ENCODE measurements at regions not wholly inside any gene's neighbourhood (a gene's known extent, or its start where the extent isn't known, plus 50 kb on each side); places are given as distances from the start of the nearest gene placed in this dataset.

DNA sequence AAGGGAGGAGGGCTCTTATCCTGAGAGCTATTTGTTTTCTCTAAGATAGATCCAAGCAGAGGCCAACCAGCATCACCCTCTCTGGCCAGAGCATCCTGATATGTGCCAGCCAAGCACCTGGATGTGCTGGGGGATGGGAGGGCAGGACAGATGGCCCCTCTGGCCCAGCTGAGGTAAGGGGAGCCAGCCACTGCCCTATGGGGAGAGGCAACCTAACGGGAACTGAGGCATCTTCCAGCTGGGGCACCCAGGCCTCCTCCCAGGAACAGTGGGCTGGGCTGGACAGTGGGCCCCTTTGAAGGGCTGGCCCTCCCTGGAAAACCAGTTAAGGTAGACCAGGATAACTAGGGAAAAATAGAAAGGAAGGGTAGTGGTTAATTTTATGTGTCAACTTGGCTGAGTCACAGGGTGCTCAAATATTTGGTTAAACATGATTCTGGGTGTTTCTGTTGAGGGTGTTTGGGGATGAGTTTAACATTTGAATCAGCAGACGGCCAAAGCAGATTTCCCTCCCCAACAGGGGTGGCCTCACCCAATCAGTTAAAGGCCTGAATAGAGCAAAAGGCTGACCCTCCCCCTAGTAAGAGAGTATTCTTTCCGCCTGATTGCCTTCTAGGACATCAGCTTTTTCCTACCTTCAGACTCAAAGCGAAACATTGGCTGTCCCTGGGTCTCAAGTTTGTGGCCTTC lies 595.1 kb downstream of the BUD13 start:
- H3K9me3 ChIP-seq: no peaks in the 10 kb centered on the region
- intact Hi-C loops (cut with DNase I; ENCODE audit: low total_unique reads): no loop called here
- ATAC-seq: no peak

DNA sequence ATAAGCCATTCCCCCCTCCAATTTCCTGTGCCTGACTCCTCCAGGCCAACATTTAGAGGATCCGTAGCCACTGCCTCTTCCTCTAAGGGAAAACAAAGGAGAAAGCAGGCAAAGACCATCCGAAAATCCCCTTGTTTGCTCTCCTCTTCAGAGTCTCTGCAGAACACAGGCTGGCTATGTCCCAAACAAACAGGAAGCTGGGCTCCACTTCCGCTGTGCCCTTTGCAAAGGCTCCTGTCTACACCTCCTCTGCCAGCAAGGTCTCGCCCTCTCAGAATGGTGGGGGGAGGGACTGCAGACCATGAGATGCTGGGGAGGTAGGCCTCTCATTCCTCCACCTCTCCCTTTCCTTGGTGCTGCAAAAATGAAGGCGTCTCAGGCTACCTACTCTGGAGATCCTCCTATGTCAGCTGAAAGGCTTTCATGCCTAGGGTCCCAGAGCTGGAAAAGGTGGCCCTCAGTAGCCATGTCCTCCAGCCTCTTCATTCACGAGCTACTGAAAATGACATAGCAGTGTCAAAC lies 596.2 kb downstream of the BUD13 start:
- ATAC-seq: no peak

More for the DNA sequence above, 595.1 kb downstream of the BUD13 start:
- H3K4me1 ChIP-seq: no peaks in the 10 kb centered on the region
- H3K27me3 ChIP-seq: peaks cover 3 to 4% (median 4%) of the 10 kb centered on the region in 3 donors
- no peak overlapping the region for H3K4me3 ChIP-seq
- TF ChIP-seq POLR2A (IDR thresholded peaks at IDR 0.05): no peak
- no peak for TF ChIP-seq CTCF (IDR thresholded peaks at IDR 0.05 in 4 of 5, conservative IDR thresholded peaks at IDR 0.05 in 1 of 5)
- H3K36me3 ChIP-seq: no peaks in the 10 kb centered on the region
- in situ Hi-C loops (cut with MboI; ENCODE audit: low sequenced_read_pairs in 4 of 4): no loop called here
- H3K27ac ChIP-seq: no peak overlapping the region
- no peak for DNase-seq

GRCh38 chr11:116175707-116176106 lies 597.1 kb downstream of the BUD13 start:
- Histone ChIP-seq H3K27me3 (peaks cover 3 to 4% (median 4%) of the 10 kb centered on the region in 3 donors), H3K27ac (no peak overlapping the region), H3K9me3 (no peaks in the 10 kb centered on the region), H3K4me3 (no peak overlapping the region), H3K36me3 (no peaks in the 10 kb centered on the region), H3K4me1 (no peaks in the 10 kb centered on the region)
- ATAC-seq: no peak
- TF ChIP-seq POLR2A (IDR thresholded peaks at IDR 0.05) (no peak), CTCF (IDR thresholded peaks at IDR 0.05 in 4 of 5, conservative IDR thresholded peaks at IDR 0.05 in 1 of 5) (no peak)
- intact Hi-C loops (cut with DNase I; ENCODE audit: low total_unique reads): no loop called here
- no peak for DNase-seq
- in situ Hi-C loops (cut with MboI; ENCODE audit: low sequenced_read_pairs in 4 of 4): no loop called here

More for the DNA sequence above, 596.2 kb downstream of the BUD13 start:
- Histone ChIP-seq H3K9me3 (no peaks in the 10 kb centered on the region), H3K4me1 (no peaks in the 10 kb centered on the region), H3K4me3 (no peak overlapping the region), H3K36me3 (no peaks in the 10 kb centered on the region), H3K27ac (no peak overlapping the region), H3K27me3 (peaks cover 3 to 4% (median 4%) of the 10 kb centered on the region in 3 donors)
- intact Hi-C loops (cut with DNase I; ENCODE audit: low total_unique reads) (no loop called here), in situ Hi-C loops (cut with MboI; ENCODE audit: low sequenced_read_pairs in 4 of 4) (no loop called here)
- TF ChIP-seq CTCF (IDR thresholded peaks at IDR 0.05 in 4 of 5, conservative IDR thresholded peaks at IDR 0.05 in 1 of 5) (no peak), POLR2A (IDR thresholded peaks at IDR 0.05) (no peak)
- DNase-seq: no peak

- Histone ChIP-seq H3K36me3 (no peaks in the 10 kb centered on the region), H3K27ac (no peak overlapping the region), H3K4me3 (no peak overlapping the region), H3K9me3 (no peaks in the 10 kb centered on the region), H3K27me3 (peaks cover 3 to 4% (median 4%) of the 10 kb centered on the region in 3 donors), H3K4me1 (no peaks in the 10 kb centered on the region)
- in situ Hi-C loops (cut with MboI; ENCODE audit: low sequenced_read_pairs in 4 of 4) (no loop called here), intact Hi-C loops (cut with DNase I; ENCODE audit: low total_unique reads) (no loop called here)
- no peak for TF ChIP-seq POLR2A (IDR thresholded peaks at IDR 0.05)
- TF ChIP-seq CTCF (IDR thresholded peaks at IDR 0.05 in 4 of 5, conservative IDR thresholded peaks at IDR 0.05 in 1 of 5): no peak
- DNase-seq (no peak), ATAC-seq (no peak)
Measured at GRCh38 chr11:116173941-116174911, 598.6 kb downstream of the BUD13 start.

All from gastrocnemius medialis (tissue), 4 donors.